Mesendoderm (in vitro differentiated cells): ENCODE measurements at regions not wholly inside any gene's neighbourhood (a gene's known extent, or its start where the extent isn't known, plus 50 kb on each side); places are given as distances from the start of the nearest gene placed in this dataset.

ENCODE experiments used
- DNase-seq: peaks from one replicate; pipeline ENCODE4 v3.0.0; 2013
- H2AK5ac ChIP-seq: 2 replicates; pipeline ENCODE4 v1.6.1; 2013; ENCODE audit warnings: low read length, inconsistent platforms
- H2BK120ac ChIP-seq: 2 replicates; pipeline ENCODE4 v1.6.1; 2013; ENCODE audit warnings: low read depth, mild to moderate bottlenecking, low read length, moderate library complexity, mixed read lengths
- H2BK15ac ChIP-seq: replicated peaks from 2 replicates; pipeline ENCODE4 v1.6.1; 2013; ENCODE audit warnings: low read depth, mild to moderate bottlenecking, moderate library complexity
- H2BK5ac ChIP-seq: 2 replicates; pipeline ENCODE4 v1.6.1; 2013; ENCODE audit warnings: low read length, inconsistent platforms
- H3K18ac ChIP-seq: 2 replicates; pipeline ENCODE4 v1.6.1; 2013; ENCODE audit warnings: mild to moderate bottlenecking, low read length, mixed read lengths
- H3K23ac ChIP-seq: one replicate; pipeline ENCODE4 v1.6.1; 2013; ENCODE audit warnings: low read length
- H3K27ac ChIP-seq: 2 replicates; pipeline ENCODE4 v1.5.1; 2013; ENCODE audit warnings: low read depth, mild to moderate bottlenecking, inconsistent platforms, low read length, moderate library complexity
- H3K27me3 ChIP-seq: 2 replicates; pipeline ENCODE4 v1.6.1; 2013; ENCODE audit warnings: low read length, control low read depth, mild to moderate bottlenecking, inconsistent platforms; ENCODE audit not compliant: insufficient read depth, poor library complexity
- H3K36me3 ChIP-seq: 2 replicates; pipeline ENCODE4 v1.6.1; 2013; ENCODE audit warnings: low read length, inconsistent platforms; ENCODE audit not compliant: control insufficient read depth, insufficient read depth
- H3K4ac ChIP-seq: one replicate; pipeline ENCODE4 v1.6.1; 2013; ENCODE audit warnings: low read depth, mild to moderate bottlenecking, low read length, moderate library complexity
- H3K4me1 ChIP-seq: 2 replicates; pipeline ENCODE4 v1.6.1; 2013; ENCODE audit warnings: low read depth, low read length, inconsistent platforms; ENCODE audit not compliant: control insufficient read depth
- H3K4me2 ChIP-seq: 2 replicates; pipeline ENCODE4 v1.6.1; 2013; ENCODE audit warnings: low read length
- H3K4me3 ChIP-seq: 2 replicates; pipeline ENCODE4 v1.5.1; 2013; ENCODE audit warnings: mild to moderate bottlenecking, low read length
- H3K56ac ChIP-seq: one replicate; pipeline ENCODE4 v1.6.1; 2013; ENCODE audit warnings: low read length
- H3K79me1 ChIP-seq: 2 replicates; pipeline ENCODE4 v1.6.1; 2013; ENCODE audit warnings: low read length, inconsistent platforms
- H3K79me2 ChIP-seq: 2 replicates; pipeline ENCODE4 v1.6.1; 2013; ENCODE audit warnings: mild to moderate bottlenecking, low read length; ENCODE audit not compliant: control insufficient read depth, insufficient read depth
- H3K9ac ChIP-seq: 2 replicates; pipeline ENCODE4 v1.6.1; 2013; ENCODE audit warnings: low read length, inconsistent platforms
- H4K5ac ChIP-seq: one replicate; pipeline ENCODE4 v1.6.1; 2013; ENCODE audit warnings: low read length
- H4K8ac ChIP-seq: one replicate; pipeline ENCODE4 v1.6.1; 2013; ENCODE audit warnings: low read depth, mild to moderate bottlenecking, control low read depth, low read length, moderate library complexity
- WGBS: extraction: QIAGEN DNeasy Blood & Tissue Kit; methylation state at CpG from one replicate; pipeline ENCODE4 v1.1.7; 2013; ENCODE audit warnings: low lambda C conversion rate, missing lambda C conversion rate; ENCODE audit not compliant: insufficient coverage; ENCODE audit errors: extremely low coverage; 5-methylcytosine and 5-hydroxymethylcytosine counted together

GRCh38 chr22:48530666-48531065 is 1297.0 kb downstream of the BRD1 start:
- no peak overlapping the region for H3K56ac ChIP-seq
- no peak overlapping the region for H2BK120ac ChIP-seq
- H3K18ac ChIP-seq, result no peak overlapping the region
- no peak overlapping the region for H2AK5ac ChIP-seq
- H3K4ac ChIP-seq, result no peak overlapping the region
- H4K8ac ChIP-seq, result no peak overlapping the region
- no peaks in the 10 kb centered on the region for H3K79me2 ChIP-seq
- no peak overlapping the region for H4K5ac ChIP-seq
- no peak overlapping the region for H3K23ac ChIP-seq
- no peak overlapping the region for H3K9ac ChIP-seq
- H3K4me3 ChIP-seq, result no peak overlapping the region
- H3K4me1 ChIP-seq, result no peaks in the 10 kb centered on the region
- H2BK5ac ChIP-seq, result no peak overlapping the region
- WGBS, result no CpG with 5 or more reads among the region's 10 CpGs
- no peak overlapping the region for H3K4me2 ChIP-seq
- no peaks in the 10 kb centered on the region for H3K27me3 ChIP-seq
- H3K36me3 ChIP-seq, result no peaks in the 10 kb centered on the region
- no peaks in the 10 kb centered on the region for H3K79me1 ChIP-seq
- no peak overlapping the region for H3K27ac ChIP-seq
- H2BK15ac ChIP-seq, result no peak overlapping the region
- DNase-seq, result no peak

DNA sequence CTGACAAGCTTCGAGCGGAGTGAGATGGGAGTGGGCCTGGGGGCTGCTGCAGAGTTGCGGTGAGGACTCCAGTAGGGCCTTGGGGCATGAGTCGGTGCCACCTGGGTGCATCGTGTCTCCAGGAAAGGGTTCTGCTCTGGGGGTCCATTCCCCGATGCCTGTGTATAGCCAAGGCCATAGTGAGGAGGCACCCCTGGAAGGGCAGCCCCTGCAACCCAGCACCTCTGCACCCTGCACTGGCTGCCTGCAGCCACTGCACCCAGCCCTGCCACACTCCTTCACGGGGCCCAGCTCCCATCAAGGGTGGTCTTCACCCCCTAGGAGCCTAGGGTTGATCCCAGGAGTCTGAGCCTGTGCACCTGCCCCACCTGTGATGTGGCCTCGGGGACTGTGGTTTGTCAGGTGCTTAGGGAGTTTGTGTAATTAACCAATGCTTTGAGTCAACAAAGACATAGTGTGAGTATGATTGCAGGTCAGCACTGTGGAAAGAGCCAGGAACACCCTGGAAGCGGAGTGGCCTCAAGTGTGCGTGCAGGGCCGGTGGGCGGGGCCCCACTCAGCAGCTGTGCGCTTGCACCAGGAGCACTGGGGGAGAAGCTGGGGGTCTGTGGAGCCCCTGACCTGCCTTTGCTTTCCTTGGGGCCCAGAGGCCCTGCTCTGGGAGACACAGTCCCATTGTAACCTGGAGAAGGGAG is 1299.3 kb downstream of the BRD1 start:
- H3K79me1 ChIP-seq, result no peaks in the 10 kb centered on the region
- H2BK120ac ChIP-seq, result no peak overlapping the region
- no peak overlapping the region for H3K4me3 ChIP-seq
- H3K79me2 ChIP-seq, result no peaks in the 10 kb centered on the region
- WGBS, result no CpG with 5 or more reads among the region's 13 CpGs
- no peak overlapping the region for H3K4ac ChIP-seq
- no peak overlapping the region for H3K27ac ChIP-seq
- no peak overlapping the region for H2BK5ac ChIP-seq
- H3K9ac ChIP-seq, result no peak overlapping the region
- H3K18ac ChIP-seq, result no peak overlapping the region
- no peak for DNase-seq
- no peaks in the 10 kb centered on the region for H3K27me3 ChIP-seq
- no peak overlapping the region for H4K5ac ChIP-seq
- no peak overlapping the region for H3K4me2 ChIP-seq
- H3K56ac ChIP-seq, result no peak overlapping the region
- H3K23ac ChIP-seq, result no peak overlapping the region
- H4K8ac ChIP-seq, result no peak overlapping the region
- no peak overlapping the region for H2AK5ac ChIP-seq
- H2BK15ac ChIP-seq, result no peak overlapping the region
- no peaks in the 10 kb centered on the region for H3K36me3 ChIP-seq
- no peaks in the 10 kb centered on the region for H3K4me1 ChIP-seq

DNA sequence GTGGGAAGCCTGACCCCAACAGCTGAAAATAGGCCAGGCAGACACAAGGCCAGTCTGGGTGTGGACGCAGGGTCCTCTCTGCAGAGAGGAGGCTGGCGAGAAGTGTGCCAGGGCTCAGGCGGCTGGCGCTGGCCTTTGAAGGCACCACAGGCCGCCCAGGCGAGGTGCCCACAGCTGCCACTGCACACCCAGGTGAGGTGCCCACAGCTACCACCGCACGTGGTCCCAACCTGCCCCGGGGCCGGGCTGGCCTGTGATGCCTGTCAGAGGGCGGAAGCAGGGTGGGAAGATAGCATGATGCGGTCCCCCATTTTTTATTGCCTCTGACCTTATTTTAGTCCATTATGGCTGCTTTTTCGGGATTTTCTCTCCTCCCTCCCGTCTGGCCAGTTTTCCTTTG is 1303.9 kb downstream of the BRD1 start:
- Histone ChIP-seq H3K23ac (no peak overlapping the region), H4K5ac (no peak overlapping the region), H3K4me2 (no peak overlapping the region), H3K4me1 (no peaks in the 10 kb centered on the region), H3K9ac (no peak overlapping the region), H3K79me1 (no peaks in the 10 kb centered on the region), H2BK5ac (no peak overlapping the region), H4K8ac (no peak overlapping the region), H3K27me3 (no peaks in the 10 kb centered on the region), H3K27ac (no peak overlapping the region), H3K18ac (no peak overlapping the region), H2AK5ac (no peak overlapping the region), H3K79me2 (no peaks in the 10 kb centered on the region), H3K4me3 (no peak overlapping the region), H3K56ac (no peak overlapping the region), H3K36me3 (no peaks in the 10 kb centered on the region), H3K4ac (no peak overlapping the region), H2BK15ac (no peak overlapping the region), H2BK120ac (no peak overlapping the region)
- DNase-seq, result no peak
- no CpG with 5 or more reads among the region's 14 CpGs for WGBS

GRCh38 chr22:48523091-48523490 is 1304.6 kb downstream of the BRD1 start:
- no peak overlapping the region for H3K4me2 ChIP-seq
- no peak overlapping the region for H2AK5ac ChIP-seq
- no peak overlapping the region for H3K23ac ChIP-seq
- H3K18ac ChIP-seq, result no peak overlapping the region
- DNase-seq, result no peak
- no peak overlapping the region for H4K8ac ChIP-seq
- no peak overlapping the region for H2BK120ac ChIP-seq
- H3K4me3 ChIP-seq, result no peak overlapping the region
- no peak overlapping the region for H3K9ac ChIP-seq
- H3K79me1 ChIP-seq, result no peaks in the 10 kb centered on the region
- H3K27me3 ChIP-seq, result no peaks in the 10 kb centered on the region
- H2BK15ac ChIP-seq, result no peak overlapping the region
- no peaks in the 10 kb centered on the region for H3K4me1 ChIP-seq
- WGBS, result no CpG with 5 or more reads among the region's 19 CpGs
- no peaks in the 10 kb centered on the region for H3K36me3 ChIP-seq
- H3K4ac ChIP-seq, result no peak overlapping the region
- no peak overlapping the region for H3K56ac ChIP-seq
- no peak overlapping the region for H2BK5ac ChIP-seq
- no peaks in the 10 kb centered on the region for H3K79me2 ChIP-seq
- H4K5ac ChIP-seq, result no peak overlapping the region
- H3K27ac ChIP-seq, result no peak overlapping the region

DNA sequence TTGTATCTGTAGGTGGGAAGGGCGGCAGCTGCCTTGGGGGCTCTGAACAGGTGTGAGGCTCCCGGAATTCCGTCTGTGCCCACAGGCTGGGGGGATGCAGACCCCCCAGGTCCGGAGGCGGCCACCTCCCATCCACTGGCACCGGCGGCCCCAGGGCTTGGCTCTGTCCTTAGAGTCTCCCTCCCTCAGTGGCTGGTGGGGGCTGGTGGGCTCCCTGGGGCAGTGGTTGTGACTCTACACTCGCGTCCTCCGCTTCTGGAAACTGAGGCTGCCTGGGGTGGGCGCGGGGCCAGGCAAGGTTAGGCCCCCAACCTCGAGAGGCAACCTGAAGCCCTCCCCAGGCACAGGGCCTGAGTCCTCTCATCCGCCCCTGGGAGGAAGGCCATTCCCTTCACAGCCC is 1305.4 kb downstream of the BRD1 start:
- H3K79me1 ChIP-seq, result no peaks in the 10 kb centered on the region
- no peak overlapping the region for H2BK15ac ChIP-seq
- no peak overlapping the region for H4K5ac ChIP-seq
- H3K4me2 ChIP-seq, result no peak overlapping the region
- no peak overlapping the region for H3K23ac ChIP-seq
- H3K27ac ChIP-seq, result no peak overlapping the region
- no peak overlapping the region for H3K9ac ChIP-seq
- H2BK120ac ChIP-seq, result no peak overlapping the region
- DNase-seq, result no peak
- no peaks in the 10 kb centered on the region for H3K36me3 ChIP-seq
- no peak overlapping the region for H2BK5ac ChIP-seq
- no peak overlapping the region for H3K4me3 ChIP-seq
- no peak overlapping the region for H3K18ac ChIP-seq
- H3K79me2 ChIP-seq, result no peaks in the 10 kb centered on the region
- H3K56ac ChIP-seq, result no peak overlapping the region
- H3K4ac ChIP-seq, result no peak overlapping the region
- H4K8ac ChIP-seq, result no peak overlapping the region
- no peaks in the 10 kb centered on the region for H3K4me1 ChIP-seq
- no peaks in the 10 kb centered on the region for H3K27me3 ChIP-seq
- WGBS, result no CpG with 5 or more reads among the region's 14 CpGs
- no peak overlapping the region for H2AK5ac ChIP-seq
